B cell (primary cell): ENCODE measurements at regions not wholly inside any gene's neighbourhood (a gene's known extent, or its start where the extent isn't known, plus 50 kb on each side); places are given as distances from the start of the nearest gene placed in this dataset.

ENCODE experiments used
- CTCF ChIP-seq: fragments of 200-600 bp; IDR thresholded peaks from one replicate; pipeline ENCODE4 v1.8.0; 2022; ENCODE audit warnings: antibody characterized with exemption, mild to moderate bottlenecking
- EZH2 ChIP-seq: IDR thresholded peaks from 2 replicates; pipeline ENCODE4 v1.6.1; 2012; ENCODE audit warnings: borderline replicate concordance, low read depth, mild to moderate bottlenecking, moderate library complexity, low read length; ENCODE audit not compliant: insufficient read depth, poor library complexity, severe bottlenecking

GRCh38 chr16:79286646-79287423 lies 313.7 kb downstream of the MAF start:
- no peak for TF ChIP-seq CTCF
- no peak for TF ChIP-seq EZH2
